HL-60 (cell line): ENCODE measurements at regions not wholly inside any gene's neighbourhood (a gene's known extent, or its start where the extent isn't known, plus 50 kb on each side); places are given as distances from the start of the nearest gene placed in this dataset.

Experiments used
- GABPA ChIP-seq: IDR thresholded peaks from 2 replicates; pipeline ENCODE4 v1.6.1; 2012; ENCODE audit warnings: low read depth
- TF ChIP-seq, protein P1 (sequence below): IDR thresholded peaks from one replicate; pipeline ENCODE4 v1.5.1; 2011; ENCODE audit warnings: low read length, control low read depth, inconsistent platforms; ENCODE audit not compliant: insufficient read depth

GRCh38 chr1:208918160-208918559 lies 665.4 kb upstream of the CAMK1G start:
- no peak for TF ChIP-seq GABPA
- TF ChIP-seq, protein P1, sequence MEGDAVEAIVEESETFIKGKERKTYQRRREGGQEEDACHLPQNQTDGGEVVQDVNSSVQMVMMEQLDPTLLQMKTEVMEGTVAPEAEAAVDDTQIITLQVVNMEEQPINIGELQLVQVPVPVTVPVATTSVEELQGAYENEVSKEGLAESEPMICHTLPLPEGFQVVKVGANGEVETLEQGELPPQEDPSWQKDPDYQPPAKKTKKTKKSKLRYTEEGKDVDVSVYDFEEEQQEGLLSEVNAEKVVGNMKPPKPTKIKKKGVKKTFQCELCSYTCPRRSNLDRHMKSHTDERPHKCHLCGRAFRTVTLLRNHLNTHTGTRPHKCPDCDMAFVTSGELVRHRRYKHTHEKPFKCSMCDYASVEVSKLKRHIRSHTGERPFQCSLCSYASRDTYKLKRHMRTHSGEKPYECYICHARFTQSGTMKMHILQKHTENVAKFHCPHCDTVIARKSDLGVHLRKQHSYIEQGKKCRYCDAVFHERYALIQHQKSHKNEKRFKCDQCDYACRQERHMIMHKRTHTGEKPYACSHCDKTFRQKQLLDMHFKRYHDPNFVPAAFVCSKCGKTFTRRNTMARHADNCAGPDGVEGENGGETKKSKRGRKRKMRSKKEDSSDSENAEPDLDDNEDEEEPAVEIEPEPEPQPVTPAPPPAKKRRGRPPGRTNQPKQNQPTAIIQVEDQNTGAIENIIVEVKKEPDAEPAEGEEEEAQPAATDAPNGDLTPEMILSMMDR, result no peak
